SKM-1 (cell line): ENCODE measurements at regions not wholly inside any gene's neighbourhood (a gene's known extent, or its start where the extent isn't known, plus 50 kb on each side); places are given as distances from the start of the nearest gene placed in this dataset.
"Not testable (repeated sequence)": the region's sequence is repeated elsewhere in the genome, so short reads cannot be mapped to it uniquely, and the experiment has no call there.

Experiments used
- DNase-seq: peaks from one replicate; lab custom pipeline; 2025; ENCODE audit not compliant: unreplicated experiment; lab: John Stamatoyannopoulos, UW

GRCh38 chr1:198416296-198416695, 124.2 kb downstream of the ATP6V1G3 start:
- DNase-seq = no peak

GRCh38 chr1:198411240-198411639, 129.2 kb downstream of the ATP6V1G3 start:
- DNase-seq = no peak

- no peak for DNase-seq
Measured at GRCh38 chr1:198408716-198409115, 131.8 kb downstream of the ATP6V1G3 start.

DNA sequence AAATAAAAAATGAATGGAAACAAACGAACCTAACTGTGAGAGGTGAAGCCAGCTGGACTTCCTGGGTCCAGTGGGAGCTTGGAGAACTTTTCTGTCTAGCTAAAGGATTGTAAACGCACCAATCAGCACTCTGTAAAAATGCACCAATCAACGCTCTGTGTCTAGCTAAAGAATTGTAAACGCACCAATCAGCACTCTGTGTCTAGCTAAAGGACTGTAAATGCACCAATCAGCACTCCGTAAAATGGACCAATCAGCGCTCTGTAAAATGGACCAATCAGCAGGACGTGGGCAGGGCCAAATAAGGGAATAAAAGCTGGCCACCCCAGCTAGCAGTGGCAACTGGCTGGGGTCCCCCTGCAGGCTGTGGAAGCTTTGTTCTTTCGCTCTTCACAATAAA, 135.8 kb downstream of the ATP6V1G3 start:
- DNase-seq = not testable (repeated sequence)

DNA sequence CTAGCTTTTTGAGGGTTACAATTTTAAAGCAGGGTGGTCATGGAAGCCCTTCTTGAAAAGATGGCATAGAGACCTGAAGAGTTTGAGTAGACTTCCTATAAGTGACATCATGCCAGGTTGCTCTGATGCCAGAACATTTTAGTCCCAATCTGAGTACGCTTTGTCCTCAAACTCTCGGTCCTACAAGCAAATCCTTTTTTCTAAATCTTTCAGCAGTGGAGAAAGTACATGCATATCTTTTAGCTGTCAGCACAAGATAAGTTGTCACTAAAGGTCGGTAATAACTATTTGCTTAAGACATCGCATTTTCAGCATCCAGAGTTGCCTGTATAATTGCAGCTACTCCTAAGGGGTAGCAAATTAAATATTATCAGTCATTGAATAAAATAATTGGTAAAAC, 140.4 kb downstream of the ATP6V1G3 start:
- DNase-seq = no peak

DNA sequence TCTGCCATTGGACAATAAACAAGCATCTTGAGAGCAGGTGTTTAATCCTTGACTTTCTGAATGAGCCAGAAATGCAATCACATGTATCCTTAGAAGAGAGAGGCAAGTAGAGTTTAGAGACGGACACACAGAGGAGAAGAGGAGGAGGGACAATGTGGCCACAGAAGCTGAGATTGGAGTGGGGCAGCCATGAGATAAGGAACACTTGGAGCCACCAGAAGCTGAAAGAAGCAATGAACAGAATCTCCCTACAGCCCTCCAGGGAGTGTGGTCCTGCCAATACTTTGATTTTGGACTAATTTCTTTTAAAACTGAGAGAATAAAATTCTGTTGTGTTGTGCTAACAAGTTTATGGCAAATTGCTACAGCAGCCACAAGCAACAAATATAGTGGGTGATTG, 141.0 kb downstream of the ATP6V1G3 start:
- DNase-seq = no peak

- no peak for DNase-seq
Measured at GRCh38 chr1:198397208-198397808, 143.2 kb downstream of the ATP6V1G3 start.

DNA sequence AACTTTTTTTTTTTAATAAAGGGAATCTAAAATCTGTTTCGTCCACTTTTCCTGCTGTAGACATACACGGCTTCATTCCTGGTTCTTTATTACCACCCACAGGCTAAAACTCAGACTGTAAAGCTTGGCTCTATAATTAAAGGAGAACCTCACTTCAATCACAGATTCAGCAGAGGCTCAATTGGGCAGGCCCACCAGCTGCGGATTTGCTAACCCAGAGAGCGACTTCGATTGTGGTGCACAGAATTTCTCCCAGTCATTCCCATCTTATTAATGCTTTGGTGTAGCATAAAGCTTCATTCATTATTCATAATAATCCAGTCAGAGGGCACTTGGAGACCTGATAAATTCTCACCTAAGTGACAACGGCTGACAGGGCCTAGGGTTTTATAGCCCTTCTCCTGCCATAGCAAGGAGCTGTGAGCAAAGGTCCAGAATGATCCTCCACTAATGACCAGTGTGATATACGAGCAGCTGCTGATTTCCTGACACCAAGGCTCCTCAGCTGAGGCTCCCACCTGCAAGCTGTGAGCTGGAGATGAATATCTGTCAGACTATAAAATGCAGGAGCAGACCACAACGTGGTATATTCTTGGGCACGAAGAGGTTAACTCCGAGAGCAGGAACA, 149.0 kb downstream of the ATP6V1G3 start:
- no peak for DNase-seq

DNA sequence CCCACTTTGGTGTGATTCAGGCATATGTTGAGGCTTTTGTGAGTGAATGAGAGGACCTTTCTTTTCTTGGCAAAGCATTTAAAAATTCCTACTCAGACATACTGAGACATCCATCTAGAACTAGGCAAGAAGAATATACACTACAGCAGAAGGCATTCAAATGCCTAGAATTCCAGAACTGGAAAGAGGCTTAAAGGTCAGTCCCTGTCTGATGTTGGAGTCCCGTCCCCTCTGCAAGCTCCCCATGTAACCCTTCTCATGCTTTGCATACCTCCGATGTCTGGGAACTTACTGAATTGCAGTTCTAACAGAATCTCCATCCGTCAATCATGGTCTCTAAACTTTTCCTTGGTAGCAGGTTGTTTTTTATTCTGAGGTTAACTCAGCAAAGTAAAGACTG, 152.9 kb downstream of the ATP6V1G3 start:
- no peak for DNase-seq

GRCh38 chr1:198380275-198380674, 160.2 kb downstream of the ATP6V1G3 start:
- DNase-seq = no peak

DNA sequence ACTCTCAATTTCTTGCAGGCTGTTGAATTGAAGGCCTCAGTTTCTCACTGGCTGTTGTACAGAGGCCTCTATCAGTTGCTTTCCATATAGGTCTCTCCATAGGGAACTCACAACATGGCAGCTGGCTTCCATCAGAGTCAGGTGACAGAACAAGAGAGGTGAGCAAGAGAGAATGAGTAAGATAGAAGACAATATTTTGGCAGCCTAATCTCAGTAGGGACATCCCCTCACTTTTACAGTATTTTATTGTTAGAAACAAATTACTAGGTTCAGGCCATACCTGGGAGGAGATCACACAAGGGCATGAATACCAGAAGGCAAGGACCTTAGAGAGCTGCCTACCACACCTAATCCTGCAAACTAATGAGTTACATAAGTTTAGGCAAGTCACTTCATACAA, 162.8 kb downstream of the ATP6V1G3 start:
- no peak for DNase-seq

- no peak for DNase-seq
Measured at GRCh38 chr1:198374288-198374687, 166.2 kb downstream of the ATP6V1G3 start.

- no peak for DNase-seq
Measured at GRCh38 chr1:198373376-198373775, 167.1 kb downstream of the ATP6V1G3 start.
